NCI-H2171 treated with DMSO at 0.1 percent for 48 hours (cell line): ENCODE measurements at regions not wholly inside any gene's neighbourhood (a gene's known extent, or its start where the extent isn't known, plus 50 kb on each side); places are given as distances from the start of the nearest gene placed in this dataset.
"Not testable (repeated sequence)": the region's sequence is repeated elsewhere in the genome, so short reads cannot be mapped to it uniquely, and the experiment has no call there.

Source experiments
- DNase-seq: peaks from one replicate; lab custom pipeline; 2025; lab: John Stamatoyannopoulos, UW

GRCh38 chr15:31487811-31488436 lies 161.3 kb downstream of the KLF13 start:
- peak; percentile 27 for DNase-seq

- DNase-seq = peak; percentile 75
These were observed 162.0 kb downstream of the KLF13 start for GRCh38 chr15:31488437-31489204.

- DNase-seq = no peak
These were observed 162.6 kb downstream of the KLF13 start for GRCh38 chr15:31489281-31489680.

GRCh38 chr15:31489801-31490646 lies 163.4 kb downstream of the KLF13 start:
- DNase-seq = peak; percentile 55

- DNase-seq = no peak
These were observed 168.2 kb downstream of the KLF13 start for GRCh38 chr15:31494786-31495185.

- DNase-seq = no peak
These were observed 168.6 kb downstream of the KLF13 start for GRCh38 chr15:31495281-31495680.

GRCh38 chr15:31497838-31498237 lies 171.2 kb downstream of the KLF13 start:
- no peak for DNase-seq

GRCh38 chr15:31498329-31498728 lies 171.7 kb downstream of the KLF13 start:
- no peak for DNase-seq

GRCh38 chr15:31498756-31499155 lies 172.1 kb downstream of the KLF13 start:
- DNase-seq = no peak

- DNase-seq = no peak
These were observed 172.8 kb downstream of the KLF13 start for GRCh38 chr15:31499236-31499952.

GRCh38 chr15:31499953-31500765 lies 173.5 kb downstream of the KLF13 start:
- no peak for DNase-seq

- DNase-seq = no peak
These were observed 174.3 kb downstream of the KLF13 start for GRCh38 chr15:31500766-31501449.

- no peak for DNase-seq
These were observed 175.0 kb downstream of the KLF13 start for GRCh38 chr15:31501536-31502157.

GRCh38 chr15:31502541-31503229 lies 176.1 kb downstream of the KLF13 start:
- no peak for DNase-seq

- no peak for DNase-seq
These were observed 176.6 kb downstream of the KLF13 start for GRCh38 chr15:31503256-31503655.

- DNase-seq = no peak
These were observed 177.3 kb downstream of the KLF13 start for GRCh38 chr15:31503758-31504461.

GRCh38 chr15:31504462-31504839 lies 177.8 kb downstream of the KLF13 start:
- no peak for DNase-seq

GRCh38 chr15:31507573-31507972 lies 180.9 kb downstream of the KLF13 start:
- not testable (repeated sequence) for DNase-seq

GRCh38 chr15:31508656-31509055 lies 182.0 kb downstream of the KLF13 start:
- no peak for DNase-seq
